Adrenal gland (tissue), 5 donors: ENCODE measurements at regions not wholly inside any gene's neighbourhood (a gene's known extent, or its start where the extent isn't known, plus 50 kb on each side); places are given as distances from the start of the nearest gene placed in this dataset.

Experiments used
- POLR2A ChIP-seq, 2 donors: fragments of 450-650 bp; IDR thresholded peaks; one replicate each; pipeline ENCODE4 v1.6.1; 2017; ENCODE audit warnings: antibody characterized with exemption in 2 of 2, mild to moderate bottlenecking in 2 of 2, moderate library complexity in 1 of 2
- TF ChIP-seq, protein P1 (sequence below), 6 experiments: fragments of 450-650 bp in 4 of 6; fragments of 200-600 bp in 2 of 6; sonication (generic) in 1 of 6; IDR thresholded peaks; 1 replicate in 5 of 6; 2 replicates in 1 of 6; pipeline versions ENCODE4 v1.5.1 to v1.8.0; 2016 to 2021; ENCODE audit warnings: antibody characterized with exemption in 6 of 6, mild to moderate bottlenecking in 2 of 6, moderate library complexity in 1 of 6
- donor health status: DM: no; HTN: no; CAD: no.

DNA sequence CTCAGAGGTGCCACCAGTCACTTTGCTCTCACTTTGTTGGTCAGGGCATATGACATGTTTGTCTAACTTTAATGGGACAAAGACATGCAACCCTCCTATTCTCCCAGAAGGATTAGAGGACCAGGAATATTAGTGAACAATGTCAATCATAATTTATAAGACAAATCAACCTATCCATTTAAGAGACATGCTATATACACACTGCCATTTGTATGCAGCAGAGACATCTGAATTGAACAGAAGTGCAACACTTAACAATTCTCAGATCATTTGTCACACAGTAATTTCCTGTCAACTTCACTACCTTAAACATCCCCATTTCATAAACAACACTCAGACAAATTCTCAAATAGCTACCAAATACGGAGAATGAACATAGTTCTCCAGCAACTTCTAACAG, 273.6 kb upstream of the RGMB start:
- TF ChIP-seq, protein P1, sequence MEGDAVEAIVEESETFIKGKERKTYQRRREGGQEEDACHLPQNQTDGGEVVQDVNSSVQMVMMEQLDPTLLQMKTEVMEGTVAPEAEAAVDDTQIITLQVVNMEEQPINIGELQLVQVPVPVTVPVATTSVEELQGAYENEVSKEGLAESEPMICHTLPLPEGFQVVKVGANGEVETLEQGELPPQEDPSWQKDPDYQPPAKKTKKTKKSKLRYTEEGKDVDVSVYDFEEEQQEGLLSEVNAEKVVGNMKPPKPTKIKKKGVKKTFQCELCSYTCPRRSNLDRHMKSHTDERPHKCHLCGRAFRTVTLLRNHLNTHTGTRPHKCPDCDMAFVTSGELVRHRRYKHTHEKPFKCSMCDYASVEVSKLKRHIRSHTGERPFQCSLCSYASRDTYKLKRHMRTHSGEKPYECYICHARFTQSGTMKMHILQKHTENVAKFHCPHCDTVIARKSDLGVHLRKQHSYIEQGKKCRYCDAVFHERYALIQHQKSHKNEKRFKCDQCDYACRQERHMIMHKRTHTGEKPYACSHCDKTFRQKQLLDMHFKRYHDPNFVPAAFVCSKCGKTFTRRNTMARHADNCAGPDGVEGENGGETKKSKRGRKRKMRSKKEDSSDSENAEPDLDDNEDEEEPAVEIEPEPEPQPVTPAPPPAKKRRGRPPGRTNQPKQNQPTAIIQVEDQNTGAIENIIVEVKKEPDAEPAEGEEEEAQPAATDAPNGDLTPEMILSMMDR (IDR thresholded peaks at IDR 0.05): no peak
- TF ChIP-seq POLR2A (IDR thresholded peaks at IDR 0.05): no peak
